IMR-90 (cell line): ENCODE measurements at regions not wholly inside any gene's neighbourhood (a gene's known extent, or its start where the extent isn't known, plus 50 kb on each side); places are given as distances from the start of the nearest gene placed in this dataset.

ENCODE experiments used
- ATAC-seq: fragments of 200-7000 bp; cut with Tn5 transposase; 2 replicates; pipeline ENCODE4 v1.9.1; 2020; ENCODE audit warnings: low read depth, mild to moderate bottlenecking, moderate library complexity
- BruUV-seq: library from RNA; stranded (reverse); fragments of 400-500 nt; replicated peaks from 2 replicates; lab custom pipeline; 2021; lab: Mats Ljungman, UMichigan
- CTCF ChIA-PET: fragments of 300-600 bp; formaldehyde crosslinking; extraction: SDS; loops from one replicate; lab custom pipeline; 2021; ENCODE audit warnings: antibody characterized with exemption; lab: Yijun Ruan, JAX
- POLR2A ChIA-PET: fragments of 300-600 bp; sonication (Branson Sonifier 250); formaldehyde crosslinking; loops from one replicate; lab custom pipeline; 2022; ENCODE audit warnings: antibody characterized with exemption; ENCODE audit not compliant: unreplicated experiment; lab: Charles Lee
- DNase-seq: peaks from one replicate; pipeline ENCODE4 v3.0.0; 2013
- H2AFZ ChIP-seq: replicated peaks from 2 replicates; pipeline ENCODE3; 2013; ENCODE audit warnings: low read length, mild to moderate bottlenecking; ENCODE audit not compliant: poor library complexity
- H2AK5ac ChIP-seq: 2 replicates; pipeline ENCODE4 v1.6.1; 2013; ENCODE audit warnings: low read depth, low read length, inconsistent platforms
- H2AK9ac ChIP-seq: replicated peaks from 2 replicates; pipeline ENCODE3; 2013; ENCODE audit warnings: mild to moderate bottlenecking, low read depth, low read length, moderate library complexity; ENCODE audit not compliant: poor library complexity
- H2BK120ac ChIP-seq: 2 replicates; pipeline ENCODE4 v1.6.1; 2013; ENCODE audit warnings: low read depth, low read length, inconsistent platforms
- H2BK15ac ChIP-seq: 3 replicates; pipeline ENCODE4 v1.6.1; 2013; ENCODE audit warnings: low read depth, low read length, inconsistent platforms
- H2BK20ac ChIP-seq: 2 replicates; pipeline ENCODE4 v1.6.1; 2013; ENCODE audit warnings: low read depth, mild to moderate bottlenecking, inconsistent platforms, low read length, moderate library complexity
- H2BK5ac ChIP-seq: 2 replicates; pipeline ENCODE4 v1.6.1; 2013; ENCODE audit warnings: mild to moderate bottlenecking, low read depth, low read length, inconsistent platforms; ENCODE audit not compliant: poor library complexity, severe bottlenecking
- H3K14ac ChIP-seq: replicated peaks from 2 replicates; pipeline ENCODE4 v1.6.1; 2013; ENCODE audit warnings: low read depth, low read length, inconsistent platforms
- H3K18ac ChIP-seq: 2 replicates; pipeline ENCODE4 v1.6.1; 2013; ENCODE audit warnings: low read depth, low read length, control low read depth
- H3K23ac ChIP-seq: 2 replicates; pipeline ENCODE4 v1.6.1; 2013; ENCODE audit warnings: low read depth, low read length, inconsistent platforms
- H3K27ac ChIP-seq: 2 replicates; pipeline ENCODE4 v1.5.1; 2013; ENCODE audit warnings: mild to moderate bottlenecking, control low read depth, low read length; ENCODE audit not compliant: insufficient read depth
- H3K27me3 ChIP-seq: 2 replicates; pipeline ENCODE4 v1.6.1; 2013; ENCODE audit warnings: low read length; ENCODE audit not compliant: control insufficient read depth, insufficient read depth
- H3K36me3 ChIP-seq: 2 replicates; pipeline ENCODE4 v1.6.1; 2013; ENCODE audit warnings: low read length, mixed read lengths; ENCODE audit not compliant: control insufficient read depth, insufficient read depth
- H3K4ac ChIP-seq: 2 replicates; pipeline ENCODE4 v1.6.1; 2013; ENCODE audit warnings: low read depth, low read length, inconsistent platforms
- H3K4me1 ChIP-seq: 2 replicates; pipeline ENCODE4 v1.6.1; 2013; ENCODE audit warnings: low read length, mixed read lengths; ENCODE audit not compliant: control insufficient read depth, insufficient read depth
- H3K4me2 ChIP-seq: 2 replicates; pipeline ENCODE4 v1.6.1; 2013; ENCODE audit warnings: low read depth, mild to moderate bottlenecking, control low read depth, low read length, moderate library complexity
- H3K4me3 ChIP-seq: 2 replicates; pipeline ENCODE4 v1.5.1; 2013; ENCODE audit warnings: low read depth, mild to moderate bottlenecking, control low read depth, low read length, moderate library complexity; ENCODE audit not compliant: insufficient read depth
- H3K56ac ChIP-seq: 2 replicates; pipeline ENCODE4 v1.6.1; 2013; ENCODE audit warnings: low read length, inconsistent platforms; ENCODE audit not compliant: insufficient read depth; ENCODE audit errors: extremely low read depth
- H3K79me1 ChIP-seq, 2 experiments: 2 replicates each; pipeline ENCODE4 v1.6.1; 2013; ENCODE audit warnings: low read length in 2 of 2, inconsistent platforms in 1 of 2, low read depth in 1 of 2
- H3K9ac ChIP-seq: 2 replicates; pipeline ENCODE4 v1.6.1; 2013; ENCODE audit warnings: low read depth, low read length, control low read depth
- H3K9me1 ChIP-seq: 2 replicates; pipeline ENCODE4 v1.6.1; 2013; ENCODE audit warnings: low read length, inconsistent platforms; ENCODE audit not compliant: insufficient read depth
- H3K9me3 ChIP-seq: 2 replicates; pipeline ENCODE4 v1.6.1; 2013; ENCODE audit warnings: low read length; ENCODE audit not compliant: control insufficient read depth, insufficient read depth
- H4K20me1 ChIP-seq: 2 replicates; pipeline ENCODE4 v1.6.1; 2013; ENCODE audit warnings: low read length, inconsistent platforms; ENCODE audit not compliant: insufficient read depth
- H4K5ac ChIP-seq: 2 replicates; pipeline ENCODE4 v1.6.1; 2013; ENCODE audit warnings: mild to moderate bottlenecking, low read depth, low read length, control low read depth
- H4K8ac ChIP-seq, 2 experiments: 2 replicates each; pipeline ENCODE4 v1.6.1; 2013; ENCODE audit warnings: low read depth in 2 of 2, low read length in 2 of 2, control low read depth in 1 of 2, inconsistent platforms in 1 of 2
- H4K91ac ChIP-seq: 2 replicates; pipeline ENCODE4 v1.6.1; 2013; ENCODE audit warnings: low read depth, low read length, inconsistent platforms; ENCODE audit not compliant: insufficient read depth
- BHLHE40 ChIP-seq: fragments of 150-350 bp; IDR thresholded peaks from 2 replicates; pipeline ENCODE4 v1.6.1; 2016; ENCODE audit warnings: mild to moderate bottlenecking, low read depth, low read length
- CEBPB ChIP-seq: IDR thresholded peaks from 2 replicates; pipeline ENCODE4 v1.6.1; 2012; ENCODE audit warnings: low read depth, low read length, improper control_type of control experiment
- CHD1 ChIP-seq: IDR thresholded peaks from 2 replicates; pipeline ENCODE4 v1.6.1; 2012; ENCODE audit warnings: low read depth, low read length, improper control_type of control experiment
- FOS ChIP-seq: fragments of 150-350 bp; IDR thresholded peaks from 2 replicates; pipeline ENCODE4 v1.6.1; 2016; ENCODE audit warnings: low read depth, low read length
- MAFK ChIP-seq: IDR thresholded peaks from 2 replicates; pipeline ENCODE4 v1.6.1; 2012; ENCODE audit warnings: low read depth, low read length, improper control_type of control experiment
- MAZ ChIP-seq: IDR thresholded peaks from 2 replicates; pipeline ENCODE4 v1.6.1; 2012; ENCODE audit warnings: low read depth, mild to moderate bottlenecking, low read length, improper control_type of control experiment, moderate library complexity, borderline replicate concordance
- MXI1 ChIP-seq: IDR thresholded peaks from 2 replicates; pipeline ENCODE4 v1.6.1; 2012; ENCODE audit warnings: low read depth, mild to moderate bottlenecking, low read length, moderate library complexity, borderline replicate concordance
- NFE2L2 ChIP-seq: fragments of 150-350 bp; IDR thresholded peaks from 2 replicates; pipeline ENCODE4 v1.6.1; 2016; ENCODE audit warnings: low read depth, mild to moderate bottlenecking, low read length
- POLR2A ChIP-seq: IDR thresholded peaks from 2 replicates; pipeline ENCODE4 v1.6.1; 2012; ENCODE audit warnings: mild to moderate bottlenecking, low read depth, low read length
- RAD21 ChIP-seq: IDR thresholded peaks from 2 replicates; pipeline ENCODE4 v1.6.1; 2012; ENCODE audit warnings: low read length, improper control_type of control experiment
- RCOR1 ChIP-seq: IDR thresholded peaks from 2 replicates; pipeline ENCODE4 v1.6.1; 2012; ENCODE audit warnings: mild to moderate bottlenecking, low read length, improper control_type of control experiment; ENCODE audit not compliant: insufficient replicate concordance
- RFX5 ChIP-seq: IDR thresholded peaks from 2 replicates; pipeline ENCODE4 v1.8.0; 2012; ENCODE audit warnings: low read depth, mild to moderate bottlenecking, low read length, moderate library complexity
- SMC3 ChIP-seq: fragments of 150-350 bp; IDR thresholded peaks from 2 replicates; pipeline ENCODE4 v1.6.1; 2016; ENCODE audit warnings: low read depth, mild to moderate bottlenecking, antibody characterized with exemption, low read length, moderate library complexity
- WGBS, 2 experiments: methylation state at CpG; one replicate each; pipeline versions ENCODE4 v1.1.5 to v1.1.7; 2013; ENCODE audit warnings: missing lambda C conversion rate in 2 of 2; ENCODE audit not compliant: insufficient read length in 1 of 2; ENCODE audit errors: extremely low coverage in 2 of 2; 5-methylcytosine and 5-hydroxymethylcytosine counted together
- dilution Hi-C: fragments of 300-500 bp; cut with HindIII; formaldehyde crosslinking; loops from one replicate; pipeline ENCODE4 v1.14.3; 2018; ENCODE audit warnings: low sequenced_read_pairs; ENCODE audit not compliant: unreplicated experiment
- in situ Hi-C: fragments of 300-500 bp; cut with MboI; formaldehyde crosslinking; loops from 3 replicates; pipeline ENCODE4 v1.14.3; 2019; ENCODE audit warnings: low sequenced_read_pairs, inconsistent platforms, mixed read lengths
- intact Hi-C: fragments of 100-400 bp; cut with micrococcal nuclease; formaldehyde crosslinking; loops from 2 replicates; pipeline ENCODE4 v1.10.0; 2022
- TF ChIP-seq, protein P1 (sequence below): fragments of 150-350 bp; IDR thresholded peaks from 2 replicates; pipeline ENCODE4 v1.6.1; 2017; ENCODE audit warnings: mild to moderate bottlenecking, antibody characterized with exemption, low read length, low read depth
- TF ChIP-seq, protein P2 (sequence below): fragments of 150-350 bp; IDR thresholded peaks from 2 replicates; pipeline ENCODE4 v1.6.1; 2016; ENCODE audit warnings: low read depth, mild to moderate bottlenecking, low read length, moderate library complexity, borderline replicate concordance
- TF ChIP-seq, protein P3 (sequence below): conservative IDR thresholded peaks from 2 replicates; pipeline ENCODE4 v1.5.1; 2012; ENCODE audit warnings: mild to moderate bottlenecking, low read depth, low read length, improper control_type of control experiment

DNA sequence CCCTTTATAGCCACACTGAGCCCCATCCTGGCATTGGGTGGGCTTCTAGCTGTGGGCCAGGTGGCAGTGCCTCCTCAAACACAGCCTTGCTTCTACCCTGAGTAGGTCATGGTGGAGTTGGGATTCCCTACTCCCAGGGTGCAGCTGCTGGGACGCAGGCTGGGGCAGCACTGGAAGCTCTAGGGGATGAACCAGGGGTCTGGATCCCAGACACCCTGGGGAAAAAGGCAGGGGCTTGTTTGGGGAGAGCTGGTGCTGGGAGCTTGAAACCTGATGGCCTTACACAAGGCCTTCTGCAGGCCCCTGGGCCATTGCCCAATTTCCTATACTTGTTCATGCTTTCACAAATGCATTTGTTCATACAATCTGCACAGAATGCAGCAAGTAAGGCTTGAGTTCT, 103.7 kb upstream of the CTBP2 start:
- no peak overlapping the region for H3K18ac ChIP-seq
- ChIA-PET CTCF (interaction anchor here (0.9 kb wide), 1 partner anchor 13 kb away, joined by 3 read pairs; no protein-coding TSS in a partner anchor), POLR2A (no interaction called here)
- TF ChIP-seq MXI1 (no peak), FOS (no peak), RFX5 (no peak), NFE2L2 (no peak), RAD21 (no peak), MAZ (no peak), SMC3 (no peak), POLR2A (no peak), BHLHE40 (no peak), CHD1 (no peak), RCOR1 (no peak), CEBPB (no peak), MAFK (no peak)
- TF ChIP-seq, protein P1, sequence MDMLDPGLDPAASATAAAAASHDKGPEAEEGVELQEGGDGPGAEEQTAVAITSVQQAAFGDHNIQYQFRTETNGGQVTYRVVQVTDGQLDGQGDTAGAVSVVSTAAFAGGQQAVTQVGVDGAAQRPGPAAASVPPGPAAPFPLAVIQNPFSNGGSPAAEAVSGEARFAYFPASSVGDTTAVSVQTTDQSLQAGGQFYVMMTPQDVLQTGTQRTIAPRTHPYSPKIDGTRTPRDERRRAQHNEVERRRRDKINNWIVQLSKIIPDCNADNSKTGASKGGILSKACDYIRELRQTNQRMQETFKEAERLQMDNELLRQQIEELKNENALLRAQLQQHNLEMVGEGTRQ = no peak
- TF ChIP-seq, protein P2, sequence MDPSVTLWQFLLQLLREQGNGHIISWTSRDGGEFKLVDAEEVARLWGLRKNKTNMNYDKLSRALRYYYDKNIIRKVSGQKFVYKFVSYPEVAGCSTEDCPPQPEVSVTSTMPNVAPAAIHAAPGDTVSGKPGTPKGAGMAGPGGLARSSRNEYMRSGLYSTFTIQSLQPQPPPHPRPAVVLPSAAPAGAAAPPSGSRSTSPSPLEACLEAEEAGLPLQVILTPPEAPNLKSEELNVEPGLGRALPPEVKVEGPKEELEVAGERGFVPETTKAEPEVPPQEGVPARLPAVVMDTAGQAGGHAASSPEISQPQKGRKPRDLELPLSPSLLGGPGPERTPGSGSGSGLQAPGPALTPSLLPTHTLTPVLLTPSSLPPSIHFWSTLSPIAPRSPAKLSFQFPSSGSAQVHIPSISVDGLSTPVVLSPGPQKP = no peak
- TF ChIP-seq, protein P3, sequence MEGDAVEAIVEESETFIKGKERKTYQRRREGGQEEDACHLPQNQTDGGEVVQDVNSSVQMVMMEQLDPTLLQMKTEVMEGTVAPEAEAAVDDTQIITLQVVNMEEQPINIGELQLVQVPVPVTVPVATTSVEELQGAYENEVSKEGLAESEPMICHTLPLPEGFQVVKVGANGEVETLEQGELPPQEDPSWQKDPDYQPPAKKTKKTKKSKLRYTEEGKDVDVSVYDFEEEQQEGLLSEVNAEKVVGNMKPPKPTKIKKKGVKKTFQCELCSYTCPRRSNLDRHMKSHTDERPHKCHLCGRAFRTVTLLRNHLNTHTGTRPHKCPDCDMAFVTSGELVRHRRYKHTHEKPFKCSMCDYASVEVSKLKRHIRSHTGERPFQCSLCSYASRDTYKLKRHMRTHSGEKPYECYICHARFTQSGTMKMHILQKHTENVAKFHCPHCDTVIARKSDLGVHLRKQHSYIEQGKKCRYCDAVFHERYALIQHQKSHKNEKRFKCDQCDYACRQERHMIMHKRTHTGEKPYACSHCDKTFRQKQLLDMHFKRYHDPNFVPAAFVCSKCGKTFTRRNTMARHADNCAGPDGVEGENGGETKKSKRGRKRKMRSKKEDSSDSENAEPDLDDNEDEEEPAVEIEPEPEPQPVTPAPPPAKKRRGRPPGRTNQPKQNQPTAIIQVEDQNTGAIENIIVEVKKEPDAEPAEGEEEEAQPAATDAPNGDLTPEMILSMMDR = no peak
- H3K14ac ChIP-seq = no peak overlapping the region
- H3K27ac ChIP-seq = no peak overlapping the region
- H3K56ac ChIP-seq = no peak overlapping the region
- no peaks in the 10 kb centered on the region for H3K9me1 ChIP-seq
- H3K4me1 ChIP-seq = no peaks in the 10 kb centered on the region; the same call in 1 of the 2 replicates
- in situ Hi-C loops = no loop called here
- no peak overlapping the region for H4K8ac ChIP-seq
- H3K9me3 ChIP-seq = no peaks in the 10 kb centered on the region
- no peaks in the 10 kb centered on the region for H3K36me3 ChIP-seq
- peak overlapping the region; percentile 39 for H2AK9ac ChIP-seq
- no peaks in the 10 kb centered on the region; the same call in 1 of the 2 replicates for H3K27me3 ChIP-seq
- H3K4ac ChIP-seq = no peak overlapping the region
- peak overlapping the region; percentile 50; the same call in 1 of the 2 replicates for H4K91ac ChIP-seq
- DNase-seq = no peak
- no peaks in the 10 kb centered on the region for H4K20me1 ChIP-seq
- H3K4me2 ChIP-seq = no peak overlapping the region
- H4K5ac ChIP-seq = no peak overlapping the region; the same call in 1 of the 2 replicates
- no peak overlapping the region for H3K9ac ChIP-seq
- no TSS peak for BruUV-seq
- no peak overlapping the region for H2BK15ac ChIP-seq
- H2AFZ ChIP-seq = no peak overlapping the region
- peak overlapping the region; percentile 7; the same call in 1 of the 2 replicates for H2BK20ac ChIP-seq
- H2AK5ac ChIP-seq = peak overlapping the region; percentile 66; the same call in 1 of the 2 replicates
- ATAC-seq = no peak
- dilution Hi-C loops = no loop called here
- intact Hi-C loops = no loop called here
- H2BK5ac ChIP-seq = peak overlapping the region; percentile 54
- no peaks in the 10 kb centered on the region for H3K79me1 ChIP-seq
- H3K23ac ChIP-seq = no peak overlapping the region
- WGBS, 2 experiments = no CpG with 5 or more reads among the region's 1 CpG
- no peak overlapping the region; the same call in 1 of the 2 replicates for H2BK120ac ChIP-seq
- H3K4me3 ChIP-seq = no peak overlapping the region
